ENCODE measurements at regions not wholly inside any gene's neighbourhood (a gene's known extent, or its start where the extent isn't known, plus 50 kb on each side); places are given as distances from the start of the nearest gene placed in this dataset.
"Not testable (repeated sequence)": the region's sequence is repeated elsewhere in the genome, so short reads cannot be mapped to it uniquely, and the experiment has no call there.

- DNase-seq (ENCODE audit: low spot score) = not testable (repeated sequence)
These were observed 363.9 kb upstream of the NPAP1 start for GRCh38 chr15:24311692-24312091.

GRCh38 chr15:24316326-24316725 lies 359.2 kb upstream of the NPAP1 start:
- DNase-seq (ENCODE audit: low spot score) = not testable (repeated sequence)

- no peak for DNase-seq (ENCODE audit: low spot score)
These were observed 356.6 kb upstream of the NPAP1 start for GRCh38 chr15:24318981-24319380.

GRCh38 chr15:24324096-24324495 lies 351.5 kb upstream of the NPAP1 start:
- DNase-seq (ENCODE audit: low spot score) = not testable (repeated sequence)

GRCh38 chr15:24326513-24326912 lies 349.1 kb upstream of the NPAP1 start:
- DNase-seq (ENCODE audit: low spot score) = not testable (repeated sequence)

GRCh38 chr15:24331964-24332363 lies 343.6 kb upstream of the NPAP1 start:
- not testable (repeated sequence) for DNase-seq (ENCODE audit: low spot score)

- not testable (repeated sequence) for DNase-seq (ENCODE audit: low spot score)
These were observed 333.7 kb upstream of the NPAP1 start for GRCh38 chr15:24341876-24342275.

- not testable (repeated sequence) for DNase-seq (ENCODE audit: low spot score)
These were observed 322.8 kb upstream of the NPAP1 start for GRCh38 chr15:24352777-24353176.

- not testable (repeated sequence) for DNase-seq (ENCODE audit: low spot score)
These were observed 294.5 kb upstream of the NPAP1 start for GRCh38 chr15:24381103-24381502.

GRCh38 chr15:24385258-24385657 lies 290.3 kb upstream of the NPAP1 start:
- DNase-seq (ENCODE audit: low spot score) = not testable (repeated sequence)

- DNase-seq (ENCODE audit: low spot score) = no peak
These were observed 281.3 kb upstream of the NPAP1 start for GRCh38 chr15:24394303-24394702.

- not testable (repeated sequence) for DNase-seq (ENCODE audit: low spot score)
These were observed 262.9 kb upstream of the NPAP1 start for GRCh38 chr15:24412649-24413048.

GRCh38 chr15:24426286-24427054 lies 249.1 kb upstream of the NPAP1 start:
- not testable (repeated sequence) for DNase-seq (ENCODE audit: low spot score)

GRCh38 chr15:24427055-24427400 lies 248.5 kb upstream of the NPAP1 start:
- DNase-seq (ENCODE audit: low spot score) = not testable (repeated sequence)

GRCh38 chr15:24435075-24435820 lies 240.3 kb upstream of the NPAP1 start:
- not testable (repeated sequence) for DNase-seq (ENCODE audit: low spot score)

- DNase-seq (ENCODE audit: low spot score) = not testable (repeated sequence)
These were observed 238.3 kb upstream of the NPAP1 start for GRCh38 chr15:24437270-24437669.

- not testable (repeated sequence) for DNase-seq (ENCODE audit: low spot score)
These were observed 237.8 kb upstream of the NPAP1 start for GRCh38 chr15:24437735-24438134.

GRCh38 chr15:24477107-24478025 lies 198.2 kb upstream of the NPAP1 start:
- not testable (repeated sequence) for DNase-seq (ENCODE audit: low spot score)

GRCh38 chr15:24485885-24486567 lies 189.5 kb upstream of the NPAP1 start:
- DNase-seq (ENCODE audit: low spot score) = not testable (repeated sequence)

GRCh38 chr15:24488164-24488907 lies 187.2 kb upstream of the NPAP1 start:
- not testable (repeated sequence) for DNase-seq (ENCODE audit: low spot score)

GRCh38 chr15:24505216-24505615 lies 170.4 kb upstream of the NPAP1 start:
- not testable (repeated sequence) for DNase-seq (ENCODE audit: low spot score)

Data from D341Med (cell line).